ENCODE measurements at regions not wholly inside any gene's neighbourhood (a gene's known extent, or its start where the extent isn't known, plus 50 kb on each side); places are given as distances from the start of the nearest gene placed in this dataset.

GRCh38 chr9:80437091-80437640, 865.4 kb downstream of the TLE4 start:
- H3K27me3 ChIP-seq = no peaks in the 10 kb centered on the region
- H3K27ac ChIP-seq = no peak overlapping the region
- no peaks in the 10 kb centered on the region for H3K36me3 ChIP-seq
- no peaks in the 10 kb centered on the region for H3K9me3 ChIP-seq (replicated peaks in 1 of 11)
- TF ChIP-seq Cebpa-rat (IDR thresholded peaks at IDR 0.05) = no peak
- H3K9ac ChIP-seq = no peak overlapping the region
- no peaks in the 10 kb centered on the region for H4K20me1 ChIP-seq
- peak overlapping the region in 6 of 11 experiments; percentile 3 to 40 (median 27); a peak in 10 of 22 replicates for H3K4me2 ChIP-seq
- H3K4me3 ChIP-seq = no peak overlapping the region
- H3K4me1 ChIP-seq = peaks cover 0 to 15% (median 5%) of the 10 kb centered on the region in 10 experiments; a peak in 8 of 20 replicates

GRCh38 chr9:80435591-80435990, 863.8 kb downstream of the TLE4 start:
- Histone ChIP-seq H3K36me3 (no peaks in the 10 kb centered on the region), H3K9me3 (replicated peaks in 1 of 11) (no peaks in the 10 kb centered on the region), H3K4me2 (no peak overlapping the region), H3K27ac (no peak overlapping the region), H4K20me1 (no peaks in the 10 kb centered on the region), H3K4me3 (no peak overlapping the region), H3K27me3 (no peaks in the 10 kb centered on the region), H3K4me1 (peaks cover 0 to 15% (median 5%) of the 10 kb centered on the region in 10 experiments; a peak in 8 of 20 replicates), H3K9ac (no peak overlapping the region)
- TF ChIP-seq Cebpa-rat (IDR thresholded peaks at IDR 0.05) = no peak

GRCh38 chr9:80426992-80427391, 855.2 kb downstream of the TLE4 start:
- Histone ChIP-seq H3K4me2 (no peak overlapping the region), H3K9ac (no peak overlapping the region), H4K20me1 (no peaks in the 10 kb centered on the region), H3K27me3 (no peaks in the 10 kb centered on the region), H3K4me1 (no peaks in the 10 kb centered on the region; a peak in 1 of 20 replicates), H3K36me3 (no peaks in the 10 kb centered on the region), H3K4me3 (no peak overlapping the region), H3K27ac (no peak overlapping the region), H3K9me3 (replicated peaks in 1 of 11) (peaks cover 0 to 7% (median 0%) of the 10 kb centered on the region in 11 experiments; a peak in 1 of 22 replicates)
- TF ChIP-seq Cebpa-rat (IDR thresholded peaks at IDR 0.05) = no peak

- H3K9ac ChIP-seq = no peak overlapping the region
- H4K20me1 ChIP-seq = no peaks in the 10 kb centered on the region
- no peak overlapping the region for H3K4me2 ChIP-seq
- peaks cover 39 to 54% (median 44%) of the 10 kb centered on the region in 11 experiments for H3K9me3 ChIP-seq (replicated peaks in 1 of 11)
- H3K27ac ChIP-seq = no peak overlapping the region
- H3K36me3 ChIP-seq = 0 out of 22 replicates have a peak, but pooled peaks cover 0 to 5% (median 0%) of the 10 kb centered on the region in 11 experiments
- no peak overlapping the region for H3K4me3 ChIP-seq
- H3K4me1 ChIP-seq = no peaks in the 10 kb centered on the region
- H3K27me3 ChIP-seq = no peaks in the 10 kb centered on the region
- TF ChIP-seq Cebpa-rat (IDR thresholded peaks at IDR 0.05) = no peak
Observed at GRCh38 chr9:80417211-80417773, 845.5 kb downstream of the TLE4 start.

- Histone ChIP-seq H3K27ac (no peak overlapping the region), H3K27me3 (no peaks in the 10 kb centered on the region), H3K36me3 (no peaks in the 10 kb centered on the region), H3K4me1 (peaks cover 0 to 8% (median 2%) of the 10 kb centered on the region in 10 experiments; a peak in 5 of 20 replicates), H4K20me1 (no peaks in the 10 kb centered on the region), H3K4me3 (no peak overlapping the region), H3K9ac (no peak overlapping the region), H3K9me3 (replicated peaks in 1 of 11) (peaks cover 0 to 6% (median 0%) of the 10 kb centered on the region in 11 experiments; a peak in 3 of 22 replicates), H3K4me2 (peak overlapping the region in 1 of 11 experiments; percentile 13; a peak in 1 of 22 replicates)
- no peak for TF ChIP-seq Cebpa-rat (IDR thresholded peaks at IDR 0.05)
Observed at GRCh38 chr9:80410106-80410505, 838.3 kb downstream of the TLE4 start.

- H3K27ac ChIP-seq = no peak overlapping the region
- peaks cover 0 to 8% (median 2%) of the 10 kb centered on the region in 10 experiments; a peak in 5 of 20 replicates for H3K4me1 ChIP-seq
- H3K4me3 ChIP-seq = no peak overlapping the region
- no peak for TF ChIP-seq Cebpa-rat (IDR thresholded peaks at IDR 0.05)
- no peak overlapping the region for H3K4me2 ChIP-seq
- peaks cover 0 to 6% (median 0%) of the 10 kb centered on the region in 11 experiments; a peak in 1 of 22 replicates for H3K9me3 ChIP-seq (replicated peaks in 1 of 11)
- no peaks in the 10 kb centered on the region for H4K20me1 ChIP-seq
- H3K9ac ChIP-seq = no peak overlapping the region
- H3K27me3 ChIP-seq = no peaks in the 10 kb centered on the region
- H3K36me3 ChIP-seq = no peaks in the 10 kb centered on the region
Observed at GRCh38 chr9:80407220-80407619, 835.5 kb downstream of the TLE4 start.

- Histone ChIP-seq H3K36me3 (no peaks in the 10 kb centered on the region), H3K4me2 (no peak overlapping the region), H3K9ac (no peak overlapping the region), H3K9me3 (replicated peaks in 1 of 11) (peaks cover 0 to 4% (median 0%) of the 10 kb centered on the region in 11 experiments; a peak in 1 of 22 replicates), H3K27ac (no peak overlapping the region), H3K27me3 (no peaks in the 10 kb centered on the region), H3K4me3 (no peak overlapping the region), H3K4me1 (no peaks in the 10 kb centered on the region), H4K20me1 (no peaks in the 10 kb centered on the region)
- no peak for TF ChIP-seq Cebpa-rat (IDR thresholded peaks at IDR 0.05)
Observed at GRCh38 chr9:80401243-80401642, 829.5 kb downstream of the TLE4 start.

- Histone ChIP-seq H3K4me1 (no peaks in the 10 kb centered on the region), H3K27ac (no peak overlapping the region), H3K9me3 (replicated peaks in 1 of 11) (peaks cover 0 to 4% (median 0%) of the 10 kb centered on the region in 11 experiments; a peak in 1 of 22 replicates), H3K4me2 (no peak overlapping the region), H3K36me3 (no peaks in the 10 kb centered on the region), H3K9ac (no peak overlapping the region), H3K4me3 (no peak overlapping the region), H3K27me3 (no peaks in the 10 kb centered on the region), H4K20me1 (no peaks in the 10 kb centered on the region)
- no peak for TF ChIP-seq Cebpa-rat (IDR thresholded peaks at IDR 0.05)
Observed at GRCh38 chr9:80400624-80401230, 829.0 kb downstream of the TLE4 start.

- Histone ChIP-seq H3K4me2 (no peak overlapping the region), H3K27ac (no peak overlapping the region), H3K9me3 (replicated peaks in 1 of 11) (peaks cover 0 to 4% (median 0%) of the 10 kb centered on the region in 11 experiments; a peak in 1 of 22 replicates), H4K20me1 (no peaks in the 10 kb centered on the region), H3K9ac (no peak overlapping the region), H3K36me3 (no peaks in the 10 kb centered on the region), H3K4me3 (no peak overlapping the region), H3K4me1 (no peaks in the 10 kb centered on the region), H3K27me3 (no peaks in the 10 kb centered on the region)
- no peak for TF ChIP-seq Cebpa-rat (IDR thresholded peaks at IDR 0.05)
Observed at GRCh38 chr9:80399606-80400005, 827.8 kb downstream of the TLE4 start.

Measured in BLaER1 treated with 17β-estradiol and CSF1 and Interleukin-3, amounts not matched to agents 10 nM and 100 nM (cell line).